H9 (cell line): ENCODE measurements at regions not wholly inside any gene's neighbourhood (a gene's known extent, or its start where the extent isn't known, plus 50 kb on each side); places are given as distances from the start of the nearest gene placed in this dataset.

Source experiments
- DNase-seq: peaks from one replicate; pipeline ENCODE4 v3.0.0-alpha.2; 2017
- H2AFZ ChIP-seq: one replicate; pipeline ENCODE4 v1.6.1; 2013; ENCODE audit warnings: mild to moderate bottlenecking, low read length, control low read depth, moderate library complexity
- H2AK5ac ChIP-seq: 2 replicates; pipeline ENCODE4 v1.6.1; 2013; ENCODE audit warnings: low read length, control low read depth, mixed read lengths; ENCODE audit not compliant: insufficient read length
- H2BK120ac ChIP-seq: one replicate; pipeline ENCODE4 v1.6.1; 2013; ENCODE audit warnings: low read depth, mild to moderate bottlenecking, low read length, control low read depth, inconsistent platforms; ENCODE audit not compliant: poor library complexity, severe bottlenecking
- H2BK12ac ChIP-seq: 2 replicates; pipeline ENCODE4 v1.6.1; 2013; ENCODE audit warnings: low read length, control low read depth, mixed read lengths, low read depth; ENCODE audit not compliant: insufficient read length
- H2BK15ac ChIP-seq: 2 replicates; pipeline ENCODE4 v1.6.1; 2013; ENCODE audit warnings: low read depth, low read length, control low read depth
- H2BK20ac ChIP-seq: one replicate; pipeline ENCODE4 v1.6.1; 2013; ENCODE audit warnings: low read depth, mild to moderate bottlenecking, low read length, control low read depth, inconsistent platforms; ENCODE audit not compliant: poor library complexity, severe bottlenecking
- H2BK5ac ChIP-seq: 2 replicates; pipeline ENCODE4 v1.6.1; 2013; ENCODE audit warnings: low read length, control low read depth, mixed read lengths; ENCODE audit not compliant: insufficient read length
- H3K14ac ChIP-seq: 2 replicates; pipeline ENCODE4 v1.6.1; 2013; ENCODE audit warnings: low read length, control low read depth; ENCODE audit not compliant: insufficient read depth
- H3K18ac ChIP-seq: 2 replicates; pipeline ENCODE4 v1.6.1; 2013; ENCODE audit warnings: low read depth, mild to moderate bottlenecking, mixed read lengths, low read length, control low read depth; ENCODE audit not compliant: insufficient read length
- H3K23ac ChIP-seq: 2 replicates; pipeline ENCODE4 v1.6.1; 2013; ENCODE audit warnings: low read length, control low read depth, mixed read lengths, low read depth; ENCODE audit not compliant: insufficient read length
- H3K23me2 ChIP-seq: 2 replicates; pipeline ENCODE4 v1.6.1; 2013; ENCODE audit warnings: low read depth, mild to moderate bottlenecking, mixed read lengths, low read length, control low read depth; ENCODE audit not compliant: insufficient read length, poor library complexity, severe bottlenecking
- H3K27ac ChIP-seq: 2 replicates; pipeline ENCODE4 v1.5.1; 2013; ENCODE audit warnings: low read length, control low read depth, mixed read lengths, low read depth; ENCODE audit not compliant: insufficient read length
- H3K27me3 ChIP-seq: 2 replicates; pipeline ENCODE4 v1.6.1; 2013; ENCODE audit warnings: low read length, control low read depth, inconsistent platforms; ENCODE audit not compliant: insufficient read depth
- H3K4ac ChIP-seq: 2 replicates; pipeline ENCODE4 v1.6.1; 2013; ENCODE audit warnings: low read depth, mild to moderate bottlenecking, control low read depth, inconsistent platforms, low read length, moderate library complexity
- H3K4me1 ChIP-seq: 2 replicates; pipeline ENCODE4 v1.6.1; 2013; ENCODE audit warnings: low read length, control low read depth, inconsistent platforms; ENCODE audit not compliant: insufficient read depth
- H3K4me2 ChIP-seq: 2 replicates; pipeline ENCODE4 v1.6.1; 2013; ENCODE audit warnings: low read length, control low read depth, mixed read lengths; ENCODE audit not compliant: insufficient read length, insufficient read depth
- H3K56ac ChIP-seq: 2 replicates; pipeline ENCODE4 v1.6.1; 2013; ENCODE audit warnings: low read depth, mild to moderate bottlenecking, mixed read lengths, low read length, control low read depth; ENCODE audit not compliant: insufficient read length
- H3K79me1 ChIP-seq: 2 replicates; pipeline ENCODE4 v1.6.1; 2013; ENCODE audit warnings: low read depth, mild to moderate bottlenecking, moderate library complexity, low read length, control low read depth, inconsistent platforms; ENCODE audit not compliant: insufficient read depth, poor library complexity, severe bottlenecking
- H3K79me2 ChIP-seq: 2 replicates; pipeline ENCODE4 v1.6.1; 2013; ENCODE audit warnings: low read length, control low read depth, inconsistent platforms; ENCODE audit not compliant: insufficient read depth
- H3K9ac ChIP-seq: 2 replicates; pipeline ENCODE4 v1.6.1; 2013; ENCODE audit warnings: low read length, control low read depth, mixed read lengths; ENCODE audit not compliant: insufficient read length; ENCODE audit errors: extremely low read depth
- H3K9me3 ChIP-seq: one replicate; pipeline ENCODE4 v1.6.1; 2013; ENCODE audit warnings: low read depth, low read length, inconsistent platforms; ENCODE audit not compliant: control insufficient read depth
- H3T11ph ChIP-seq: one replicate; pipeline ENCODE4 v1.6.1; 2013; ENCODE audit warnings: mild to moderate bottlenecking, low read length, control low read depth, inconsistent platforms
- H4K20me1 ChIP-seq: one replicate; pipeline ENCODE4 v1.6.1; 2013; ENCODE audit not compliant: control insufficient read depth, insufficient read length, insufficient read depth
- H4K5ac ChIP-seq: 2 replicates; pipeline ENCODE4 v1.6.1; 2013; ENCODE audit warnings: low read depth, mild to moderate bottlenecking, mixed read lengths, low read length, control low read depth; ENCODE audit not compliant: insufficient read length
- H4K8ac ChIP-seq: replicated peaks from 2 replicates; pipeline ENCODE4 v1.6.1; 2013; ENCODE audit warnings: low read length, control low read depth, mixed read lengths, low read depth; ENCODE audit not compliant: insufficient read length
- H4K91ac ChIP-seq: 2 replicates; pipeline ENCODE4 v1.6.1; 2013; ENCODE audit warnings: low read depth, mild to moderate bottlenecking, moderate library complexity, mixed read lengths, low read length, control low read depth; ENCODE audit not compliant: insufficient read length
- H3K27ac Mint-ChIP-seq, 3 experiments: 2 replicates in 2 of 3; 3 replicates in 1 of 3; pipeline ENCODE4 v1.8.0; 2020 to 2021; ENCODE audit warnings: mixed read lengths in 3 of 3, mild to moderate bottlenecking in 1 of 3, moderate library complexity in 1 of 3
- H3K27me3 Mint-ChIP-seq: 2 replicates; pipeline ENCODE4 v1.8.0; 2021; ENCODE audit warnings: low read depth, mild to moderate bottlenecking, moderate library complexity, mixed read lengths
- H3K36me3 Mint-ChIP-seq, 3 experiments: 2 replicates in 2 of 3; 3 replicates in 1 of 3; pipeline ENCODE4 v1.8.0; 2020 to 2021; ENCODE audit warnings: low read depth in 3 of 3, mixed read lengths in 3 of 3; ENCODE audit not compliant: insufficient read depth in 1 of 3
- H3K4me1 Mint-ChIP-seq, 2 experiments: 2 replicates each; pipeline ENCODE4 v1.8.0; 2020; ENCODE audit warnings: mixed read lengths in 2 of 2
- H3K4me3 Mint-ChIP-seq, 2 experiments: 2 replicates in 1 of 2; 3 replicates in 1 of 2; pipeline ENCODE4 v1.8.0; 2020 to 2021; ENCODE audit warnings: mild to moderate bottlenecking in 2 of 2, mixed read lengths in 2 of 2, moderate library complexity in 1 of 2
- H3K9me3 Mint-ChIP-seq, 2 experiments: 2 replicates in 1 of 2; 3 replicates in 1 of 2; pipeline ENCODE4 v1.8.0; 2020; ENCODE audit warnings: mild to moderate bottlenecking in 2 of 2, mixed read lengths in 2 of 2, moderate library complexity in 1 of 2
- CTCF ChIP-seq: fragments of 200-600 bp; sonication (generic); conservative IDR thresholded peaks from 3 replicates; pipeline ENCODE4 v1.8.0; 2021; ENCODE audit warnings: antibody characterized with exemption, mild to moderate bottlenecking
- WGBS: extraction: QIAGEN DNeasy Blood & Tissue Kit; methylation state at CpG from one replicate; pipeline ENCODE4 v1.1.7; 2013; ENCODE audit warnings: missing lambda C conversion rate, low lambda C conversion rate, mixed read lengths; ENCODE audit not compliant: insufficient read length; ENCODE audit errors: extremely low coverage; 5-methylcytosine and 5-hydroxymethylcytosine counted together

- no peak overlapping the region for H2BK12ac ChIP-seq
- H3K23ac ChIP-seq = no peak overlapping the region
- H4K20me1 ChIP-seq = no peaks in the 10 kb centered on the region
- no peak overlapping the region for H3K27ac ChIP-seq
- no peak overlapping the region for H2BK15ac ChIP-seq
- H4K91ac ChIP-seq = no peak overlapping the region
- no peak for TF ChIP-seq CTCF
- H3K27me3 ChIP-seq = no peaks in the 10 kb centered on the region
- DNase-seq = no peak
- no peaks in the 10 kb centered on the region for H3K9me3 ChIP-seq
- no peak overlapping the region for H2BK5ac ChIP-seq
- H3K18ac ChIP-seq = no peak overlapping the region
- no CpG with 5 or more reads among the region's 22 CpGs for WGBS
- H3K4ac ChIP-seq = no peak overlapping the region
- no peaks in the 10 kb centered on the region; the same call in 1 of the 2 replicates for H3K79me2 ChIP-seq
- no peaks in the 10 kb centered on the region for H3K79me1 ChIP-seq
- no peak overlapping the region for H4K5ac ChIP-seq
- no peak overlapping the region for H3K9ac ChIP-seq
- Mint-ChIP-seq H3K27me3 (no peaks in the 10 kb centered on the region), H3K27ac (no peak overlapping the region), H3K9me3 (peaks cover 22 to 23% of the 10 kb centered on the region in 2 experiments; a peak in 4 of 5 replicates), H3K4me1 (no peaks in the 10 kb centered on the region), H3K4me3 (no peak overlapping the region), H3K36me3 (peaks cover 0 to 25% (median 11%) of the 10 kb centered on the region in 3 experiments; a peak in 4 of 7 replicates)
- H3K56ac ChIP-seq = no peak overlapping the region
- no peak overlapping the region for H2AK5ac ChIP-seq
- no peak overlapping the region for H3T11ph ChIP-seq
- H3K4me1 ChIP-seq = no peaks in the 10 kb centered on the region
- H2AFZ ChIP-seq = no peak overlapping the region
- H3K4me2 ChIP-seq = no peak overlapping the region
- H3K14ac ChIP-seq = no peak overlapping the region; the same call in 1 of the 2 replicates
- H4K8ac ChIP-seq = no peak overlapping the region
- no peaks in the 10 kb centered on the region for H3K23me2 ChIP-seq
- no peak overlapping the region for H2BK120ac ChIP-seq
- H2BK20ac ChIP-seq = no peak overlapping the region
Measured at GRCh38 chr4:188754372-188755002, 615.2 kb downstream of the TRIML1 start.
